ENCODE measurements at regions not wholly inside any gene's neighbourhood (a gene's known extent, or its start where the extent isn't known, plus 50 kb on each side); places are given as distances from the start of the nearest gene placed in this dataset.

DNA sequence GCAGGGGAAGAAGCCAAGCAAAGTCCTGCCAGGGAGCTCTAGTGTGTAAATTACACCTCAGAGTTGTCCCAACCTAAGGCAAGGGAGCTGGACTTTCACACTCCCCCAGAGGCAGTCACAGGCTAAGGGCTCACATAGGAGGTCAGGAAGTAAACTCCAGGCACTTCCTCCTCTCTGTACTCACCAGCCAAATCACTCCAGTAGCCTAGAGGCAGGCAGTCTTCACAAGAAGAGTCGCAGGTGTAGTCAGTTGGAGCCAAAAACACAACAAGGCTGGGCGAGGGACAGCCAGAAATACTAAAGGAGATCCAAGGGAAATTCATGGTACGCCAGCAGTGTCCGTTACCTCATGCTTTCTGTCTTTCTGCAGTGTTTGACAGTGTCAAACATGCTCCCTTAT, 205.0 kb downstream of the C1D start:
- Histone ChIP-seq H3K4me1 (ENCODE audit: insufficient read depth) (no peaks in the 10 kb centered on the region), H4K20me1 (ENCODE audit: insufficient read depth, poor library complexity, severe bottlenecking) (no peaks in the 10 kb centered on the region), H3K79me2 (no peaks in the 10 kb centered on the region), H3K27ac (no peak overlapping the region), H3K36me3 (replicated peaks; ENCODE audit: insufficient read depth, low read depth) (no peaks in the 10 kb centered on the region), H3K4me3 (no peak overlapping the region), H3K4me2 (no peak overlapping the region), H3K27me3 (no peaks in the 10 kb centered on the region), H2AFZ (no peak overlapping the region), H3K9me2 (replicated peaks; ENCODE audit: insufficient read depth) (no peaks in the 10 kb centered on the region), H3K9me3 (ENCODE audit: low read depth) (no peaks in the 10 kb centered on the region)
- WGBS (ENCODE audit: low lambda C conversion rate, missing lambda C conversion rate): 90% methylated on average over 4 of the region's 4 CpGs
- no peak for TF ChIP-seq EZH2phosphoT487 (IDR thresholded peaks at IDR 0.05; ENCODE audit: low read depth, severe bottlenecking, unreplicated experiment)
- no peak for TF ChIP-seq EZH2 (IDR thresholded peaks at IDR 0.05; ENCODE audit: borderline replicate concordance)
- TF ChIP-seq, protein P1, sequence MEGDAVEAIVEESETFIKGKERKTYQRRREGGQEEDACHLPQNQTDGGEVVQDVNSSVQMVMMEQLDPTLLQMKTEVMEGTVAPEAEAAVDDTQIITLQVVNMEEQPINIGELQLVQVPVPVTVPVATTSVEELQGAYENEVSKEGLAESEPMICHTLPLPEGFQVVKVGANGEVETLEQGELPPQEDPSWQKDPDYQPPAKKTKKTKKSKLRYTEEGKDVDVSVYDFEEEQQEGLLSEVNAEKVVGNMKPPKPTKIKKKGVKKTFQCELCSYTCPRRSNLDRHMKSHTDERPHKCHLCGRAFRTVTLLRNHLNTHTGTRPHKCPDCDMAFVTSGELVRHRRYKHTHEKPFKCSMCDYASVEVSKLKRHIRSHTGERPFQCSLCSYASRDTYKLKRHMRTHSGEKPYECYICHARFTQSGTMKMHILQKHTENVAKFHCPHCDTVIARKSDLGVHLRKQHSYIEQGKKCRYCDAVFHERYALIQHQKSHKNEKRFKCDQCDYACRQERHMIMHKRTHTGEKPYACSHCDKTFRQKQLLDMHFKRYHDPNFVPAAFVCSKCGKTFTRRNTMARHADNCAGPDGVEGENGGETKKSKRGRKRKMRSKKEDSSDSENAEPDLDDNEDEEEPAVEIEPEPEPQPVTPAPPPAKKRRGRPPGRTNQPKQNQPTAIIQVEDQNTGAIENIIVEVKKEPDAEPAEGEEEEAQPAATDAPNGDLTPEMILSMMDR (IDR thresholded peaks at IDR 0.05; ENCODE audit: poor library complexity): no peak
- no peak for DNase-seq (ENCODE audit: low spot score)

DNA sequence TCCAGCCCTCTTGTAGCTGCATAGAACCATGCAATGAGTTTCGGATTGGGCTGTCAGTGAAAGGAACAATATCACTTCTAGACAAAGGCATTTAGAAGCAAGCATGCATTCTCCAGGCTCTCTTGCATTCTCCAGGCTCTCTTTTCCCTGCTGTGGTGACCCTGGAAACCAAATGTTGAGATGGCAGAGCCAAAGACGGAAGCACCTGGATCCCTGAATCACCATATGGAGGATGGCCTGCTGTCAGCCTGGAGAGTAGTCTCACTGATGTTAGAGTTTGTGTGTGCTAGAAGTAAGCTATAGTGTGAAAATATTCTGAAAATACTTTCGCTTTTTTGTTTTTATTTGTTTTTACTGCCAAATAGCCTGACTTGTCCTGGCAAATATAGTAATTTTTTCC, 203.9 kb downstream of the C1D start:
- TF ChIP-seq EZH2 (IDR thresholded peaks at IDR 0.05; ENCODE audit: borderline replicate concordance) (no peak), EZH2phosphoT487 (IDR thresholded peaks at IDR 0.05; ENCODE audit: low read depth, severe bottlenecking, unreplicated experiment) (no peak)
- TF ChIP-seq, protein P1 (IDR thresholded peaks at IDR 0.05; ENCODE audit: poor library complexity): no peak
- no peak overlapping the region for H3K4me2 ChIP-seq
- no peaks in the 10 kb centered on the region for H3K36me3 ChIP-seq (replicated peaks; ENCODE audit: insufficient read depth, low read depth)
- H4K20me1 ChIP-seq (ENCODE audit: insufficient read depth, poor library complexity, severe bottlenecking): no peaks in the 10 kb centered on the region
- H3K27ac ChIP-seq: no peak overlapping the region
- H3K79me2 ChIP-seq: no peaks in the 10 kb centered on the region
- no peaks in the 10 kb centered on the region for H3K27me3 ChIP-seq
- no peaks in the 10 kb centered on the region for H3K4me1 ChIP-seq (ENCODE audit: insufficient read depth)
- no peaks in the 10 kb centered on the region for H3K9me2 ChIP-seq (replicated peaks; ENCODE audit: insufficient read depth)
- no peak overlapping the region for H3K4me3 ChIP-seq
- no peak for DNase-seq (ENCODE audit: low spot score)
- 94% methylated on average over 3 of the region's 3 CpGs for WGBS (ENCODE audit: low lambda C conversion rate, missing lambda C conversion rate)
- H2AFZ ChIP-seq: no peak overlapping the region
- H3K9me3 ChIP-seq (ENCODE audit: low read depth): no peaks in the 10 kb centered on the region

DNA sequence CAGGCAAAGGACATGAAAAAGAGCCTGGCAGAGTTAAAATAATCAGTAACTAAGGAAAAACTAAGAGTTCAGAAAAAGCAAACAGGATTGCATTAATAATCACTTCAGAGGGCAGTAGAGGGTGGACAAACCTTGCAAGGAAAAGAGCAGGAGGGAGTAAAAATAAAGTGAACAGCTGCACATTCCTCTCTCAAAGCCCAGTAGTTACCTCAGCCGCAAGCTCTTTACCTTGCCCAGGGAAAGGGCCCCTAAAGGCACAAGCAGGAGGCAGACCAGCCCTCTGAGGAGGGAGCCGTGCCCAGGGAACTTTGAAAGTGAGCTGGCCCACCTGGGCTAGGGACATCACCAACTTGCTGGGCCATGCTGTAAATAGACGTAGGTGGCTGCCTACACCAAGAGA, 196.9 kb downstream of the C1D start:
- DNase-seq (ENCODE audit: low spot score): no peak
- Histone ChIP-seq H3K4me2 (no peak overlapping the region), H3K27me3 (no peaks in the 10 kb centered on the region), H3K27ac (no peak overlapping the region), H3K79me2 (no peaks in the 10 kb centered on the region), H3K4me3 (no peak overlapping the region), H3K9me3 (ENCODE audit: low read depth) (no peaks in the 10 kb centered on the region), H4K20me1 (ENCODE audit: insufficient read depth, poor library complexity, severe bottlenecking) (no peaks in the 10 kb centered on the region), H2AFZ (no peak overlapping the region), H3K9me2 (replicated peaks; ENCODE audit: insufficient read depth) (no peaks in the 10 kb centered on the region), H3K4me1 (ENCODE audit: insufficient read depth) (no peaks in the 10 kb centered on the region), H3K36me3 (replicated peaks; ENCODE audit: insufficient read depth, low read depth) (no peaks in the 10 kb centered on the region)
- no peak for TF ChIP-seq EZH2 (IDR thresholded peaks at IDR 0.05; ENCODE audit: borderline replicate concordance)
- TF ChIP-seq, protein P1 (IDR thresholded peaks at IDR 0.05; ENCODE audit: poor library complexity): no peak
- TF ChIP-seq EZH2phosphoT487 (IDR thresholded peaks at IDR 0.05; ENCODE audit: low read depth, severe bottlenecking, unreplicated experiment): no peak
- WGBS (ENCODE audit: low lambda C conversion rate, missing lambda C conversion rate): 52% methylated on average over 3 of the region's 3 CpGs

DNA sequence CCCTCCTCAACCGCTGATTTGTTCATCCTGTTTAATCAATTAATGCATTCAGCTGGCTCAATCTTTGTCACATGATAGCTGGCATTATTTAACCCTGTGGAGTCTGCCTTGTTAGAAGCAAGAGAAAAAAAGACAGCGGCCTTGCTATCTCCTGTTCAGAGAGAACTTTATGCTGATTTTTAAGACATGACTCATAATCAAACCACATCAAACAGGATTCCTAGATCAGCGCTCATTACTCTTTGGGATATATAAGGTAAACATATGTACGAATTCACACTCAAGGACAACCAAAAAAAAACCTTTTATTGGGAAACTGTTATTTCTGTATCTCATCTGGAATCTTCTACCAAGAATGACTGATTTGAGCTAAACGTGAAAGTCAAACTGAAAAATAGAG, 195.1 kb downstream of the C1D start:
- no peak overlapping the region for H3K4me2 ChIP-seq
- H3K79me2 ChIP-seq: no peaks in the 10 kb centered on the region
- no peak overlapping the region for H2AFZ ChIP-seq
- H3K27ac ChIP-seq: no peak overlapping the region
- H4K20me1 ChIP-seq (ENCODE audit: insufficient read depth, poor library complexity, severe bottlenecking): no peaks in the 10 kb centered on the region
- no peak overlapping the region for H3K4me3 ChIP-seq
- TF ChIP-seq, protein P1 (IDR thresholded peaks at IDR 0.05; ENCODE audit: poor library complexity): no peak
- TF ChIP-seq EZH2phosphoT487 (IDR thresholded peaks at IDR 0.05; ENCODE audit: low read depth, severe bottlenecking, unreplicated experiment) (no peak), EZH2 (IDR thresholded peaks at IDR 0.05; ENCODE audit: borderline replicate concordance) (no peak)
- H3K9me3 ChIP-seq (ENCODE audit: low read depth): no peaks in the 10 kb centered on the region
- peaks cover 5% of the 10 kb centered on the region for H3K4me1 ChIP-seq (ENCODE audit: insufficient read depth)
- no peaks in the 10 kb centered on the region for H3K9me2 ChIP-seq (replicated peaks; ENCODE audit: insufficient read depth)
- no peaks in the 10 kb centered on the region for H3K36me3 ChIP-seq (replicated peaks; ENCODE audit: insufficient read depth, low read depth)
- 58% methylated on average over 5 of the region's 5 CpGs for WGBS (ENCODE audit: low lambda C conversion rate, missing lambda C conversion rate)
- DNase-seq (ENCODE audit: low spot score): no peak
- no peaks in the 10 kb centered on the region for H3K27me3 ChIP-seq

Data from hepatocyte (in vitro differentiated cells).